HG03095 (cell line): ENCODE measurements at regions not wholly inside any gene's neighbourhood (a gene's known extent, or its start where the extent isn't known, plus 50 kb on each side); places are given as distances from the start of the nearest gene placed in this dataset.
"Not testable (repeated sequence)": the region's sequence is repeated elsewhere in the genome, so short reads cannot be mapped to it uniquely, and the experiment has no call there.

Experiments used
- ATAC-seq: cut with Tn5 transposase; IDR thresholded peaks from one replicate; pipeline ENCODE4 v1.9.1; 2021; ENCODE audit warnings: moderate library complexity; ENCODE audit not compliant: unreplicated experiment

DNA sequence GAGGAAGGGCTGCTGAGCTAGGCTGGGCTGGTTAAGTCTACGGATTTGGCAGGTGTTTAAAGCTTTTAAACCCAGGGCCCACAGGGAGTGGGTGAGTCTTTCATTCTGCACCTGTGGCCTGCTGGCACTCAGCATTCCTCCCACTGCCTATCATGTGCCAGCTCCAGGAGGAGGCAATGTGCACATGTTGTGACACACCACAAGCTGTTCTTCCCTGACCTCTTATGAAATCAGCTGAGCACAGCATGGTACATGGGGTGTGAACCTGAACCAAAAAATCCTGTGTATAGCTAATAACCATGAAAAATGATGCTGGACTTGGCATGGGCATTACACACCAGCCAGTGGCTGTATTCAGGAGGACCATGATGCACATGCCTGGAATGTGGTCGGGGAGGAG, 297.9 kb upstream of the MMADHC start:
- ATAC-seq = no peak

DNA sequence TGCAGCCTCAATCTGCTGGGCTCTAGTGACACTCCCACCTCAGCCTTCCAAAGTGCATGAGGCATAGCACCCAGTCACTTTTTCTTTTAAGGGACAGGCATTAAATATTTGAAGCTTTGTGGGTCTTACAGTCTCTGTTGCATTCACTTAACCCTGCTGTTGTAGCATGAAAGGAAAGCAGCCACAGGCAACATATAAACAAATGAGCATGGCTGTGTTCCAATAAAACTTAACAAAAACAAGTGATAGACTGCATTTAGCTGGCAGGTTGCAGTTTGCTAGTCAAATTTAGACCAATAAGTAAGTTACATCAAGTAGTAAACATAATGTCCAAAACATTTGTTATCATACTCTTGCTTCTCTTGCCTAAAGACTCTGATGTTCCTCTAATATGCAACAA, 297.3 kb upstream of the MMADHC start:
- ATAC-seq = no peak

DNA sequence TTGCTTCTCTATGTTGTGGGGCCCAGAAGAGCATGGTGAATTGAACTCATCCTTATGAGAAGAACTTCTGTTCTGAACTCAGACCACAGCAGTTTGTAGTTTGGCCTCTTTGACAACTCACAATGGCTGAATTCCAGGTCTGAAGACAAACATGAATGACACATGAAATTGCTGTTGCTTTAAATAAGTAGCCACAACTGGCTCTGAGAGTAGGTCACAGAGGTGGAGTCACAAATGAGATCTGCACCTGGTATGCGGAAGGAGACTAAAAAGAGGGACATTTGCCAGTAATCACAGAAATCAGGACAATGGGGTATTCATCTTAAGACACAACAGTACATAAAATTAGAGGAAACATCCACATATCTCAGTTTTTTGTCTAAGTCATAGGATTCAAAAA, 290.3 kb upstream of the MMADHC start:
- no peak for ATAC-seq

- no peak for ATAC-seq
Observed at GRCh38 chr2:149877074-149877473, 289.5 kb upstream of the MMADHC start.

- no peak for ATAC-seq
Observed at GRCh38 chr2:149873936-149874335, 286.4 kb upstream of the MMADHC start.

GRCh38 chr2:149872638-149873150, 285.1 kb upstream of the MMADHC start:
- ATAC-seq = no peak

DNA sequence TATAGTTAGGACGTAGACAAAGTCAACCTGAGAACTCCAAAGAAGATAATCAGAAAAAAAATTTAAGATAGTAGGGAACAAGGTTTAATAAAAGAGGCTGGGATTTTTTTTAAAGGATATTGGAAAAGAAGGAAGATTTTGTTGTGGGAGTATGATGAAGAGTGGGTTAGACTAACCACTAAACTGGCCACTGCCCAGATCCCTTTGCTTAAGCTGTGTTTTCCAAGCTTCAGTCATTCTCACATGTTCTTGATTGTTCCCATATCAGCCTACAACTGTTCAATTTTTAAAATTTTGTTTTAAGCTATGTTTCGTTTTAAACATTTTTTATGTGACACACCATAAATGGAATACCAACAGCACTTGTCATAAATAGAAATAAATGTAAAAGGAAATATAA, 284.5 kb upstream of the MMADHC start:
- no peak for ATAC-seq

DNA sequence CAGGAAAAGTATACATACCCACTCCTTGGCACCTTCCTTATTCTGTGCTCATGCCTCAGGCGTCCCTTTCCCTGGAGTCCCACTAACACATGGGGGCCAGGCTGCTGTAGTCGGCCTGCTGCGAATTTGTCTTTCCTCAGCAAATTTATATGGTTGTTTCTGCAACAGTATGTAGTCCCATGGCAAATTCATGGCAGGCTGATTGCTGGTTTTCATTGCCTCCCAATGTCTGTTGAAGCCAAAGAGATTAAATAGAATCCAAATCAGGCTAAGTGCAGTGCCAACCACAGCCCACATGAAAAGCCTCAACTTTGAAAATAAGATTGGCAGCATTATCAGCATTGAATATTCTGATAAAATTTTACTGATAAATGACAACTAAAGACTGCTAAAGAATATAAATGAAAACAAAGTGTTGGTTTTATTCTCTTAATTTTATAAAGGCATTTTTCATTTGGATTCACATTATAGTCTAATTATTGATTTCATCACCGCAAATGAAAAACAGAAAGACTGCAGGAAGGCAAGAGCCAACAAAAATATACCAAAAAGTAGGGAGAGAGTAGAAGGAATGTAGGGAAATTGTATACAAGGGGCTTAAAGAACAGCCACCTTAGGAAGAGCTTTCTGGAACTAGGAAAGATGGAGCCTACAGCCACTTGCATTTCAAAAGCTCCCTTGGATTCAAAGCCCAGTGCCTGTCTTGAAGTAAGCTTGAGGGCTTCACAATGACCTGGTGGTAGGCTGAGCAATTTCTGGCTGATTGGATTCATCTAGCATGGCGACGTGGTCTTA, 283.7 kb upstream of the MMADHC start:
- ATAC-seq = no peak

GRCh38 chr2:149863227-149863626, 275.7 kb upstream of the MMADHC start:
- no peak for ATAC-seq

DNA sequence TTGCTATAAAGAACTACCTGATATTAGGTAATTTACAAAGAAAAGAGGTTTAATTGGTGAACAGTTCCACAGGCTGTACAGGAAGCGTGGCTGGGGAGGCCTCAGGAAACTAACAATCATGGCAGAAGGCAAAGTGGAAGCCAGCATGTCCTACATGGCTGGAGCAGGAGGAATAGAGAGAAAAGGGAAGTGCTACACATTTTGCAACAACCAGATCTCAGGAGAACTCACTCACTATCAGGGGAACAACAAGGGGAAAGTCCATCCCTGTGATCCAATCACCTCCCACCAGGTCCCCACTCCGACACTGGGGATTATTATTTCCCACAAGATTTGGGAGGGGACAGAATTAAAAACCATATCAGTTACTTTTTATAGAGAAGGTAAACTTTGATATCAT, 273.5 kb upstream of the MMADHC start:
- no peak for ATAC-seq

GRCh38 chr2:149860276-149860921, 272.8 kb upstream of the MMADHC start:
- no peak for ATAC-seq

DNA sequence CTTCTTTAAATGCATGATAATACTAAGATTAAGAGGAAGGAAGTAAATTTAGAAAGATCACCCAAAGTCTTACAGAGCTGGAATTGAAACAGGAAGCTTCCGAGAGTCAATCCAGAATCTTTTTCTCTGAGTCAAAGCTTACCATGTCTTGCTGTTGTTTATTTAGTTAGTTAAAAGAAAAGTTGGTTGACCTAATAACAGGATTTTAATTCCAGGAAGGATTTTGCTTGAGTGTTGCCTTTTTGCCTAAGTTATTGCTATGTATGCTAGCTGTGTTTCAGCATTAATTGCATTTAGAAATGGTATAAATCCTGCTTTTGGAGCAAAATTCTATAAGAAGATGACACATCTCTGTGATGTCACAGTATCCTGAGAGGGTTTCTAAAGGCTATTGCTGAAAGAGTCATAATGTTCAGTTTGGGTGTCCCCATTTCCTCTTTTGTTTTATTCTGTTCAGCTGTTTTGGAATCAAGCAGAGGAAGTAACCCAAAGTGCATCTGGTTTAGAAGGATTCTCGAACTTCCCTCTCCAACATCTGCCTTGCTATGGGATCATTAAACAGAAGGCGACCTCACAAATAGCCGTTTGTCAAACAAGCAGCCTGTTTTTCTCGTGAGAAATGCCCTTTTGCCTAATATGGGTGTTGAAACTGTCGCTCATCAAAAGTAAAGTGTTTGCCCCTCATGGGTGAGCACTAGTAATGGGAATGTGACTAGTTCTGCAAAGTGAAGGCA, 271.5 kb upstream of the MMADHC start:
- no peak for ATAC-seq

DNA sequence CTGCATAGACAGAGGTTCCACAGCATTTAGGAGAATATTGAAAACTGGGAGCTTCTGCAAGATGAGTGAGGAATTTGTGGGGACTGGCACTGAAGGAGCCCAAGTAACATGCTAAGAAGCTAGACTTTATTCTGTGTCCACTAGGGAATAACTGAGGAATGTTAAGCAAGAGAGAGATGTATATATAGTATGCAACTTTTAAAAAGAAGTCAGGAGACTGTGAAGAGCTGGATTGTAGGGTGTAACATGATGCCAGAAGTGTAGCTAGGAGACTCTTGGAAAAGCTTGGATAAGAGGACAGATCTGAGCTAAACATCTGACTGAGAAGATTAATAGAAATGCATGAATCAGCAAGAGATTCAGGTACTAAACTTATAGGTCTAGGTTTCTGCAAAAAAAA, 270.6 kb upstream of the MMADHC start:
- ATAC-seq = no peak

GRCh38 chr2:149857344-149857743, 269.8 kb upstream of the MMADHC start:
- ATAC-seq = no peak

GRCh38 chr2:149855859-149856258, 268.3 kb upstream of the MMADHC start:
- not testable (repeated sequence) for ATAC-seq

GRCh38 chr2:149849591-149849990, 262.0 kb upstream of the MMADHC start:
- no peak for ATAC-seq

GRCh38 chr2:149849136-149849535, 261.6 kb upstream of the MMADHC start:
- ATAC-seq = no peak

GRCh38 chr2:149841396-149841795, 253.8 kb upstream of the MMADHC start:
- ATAC-seq = no peak

DNA sequence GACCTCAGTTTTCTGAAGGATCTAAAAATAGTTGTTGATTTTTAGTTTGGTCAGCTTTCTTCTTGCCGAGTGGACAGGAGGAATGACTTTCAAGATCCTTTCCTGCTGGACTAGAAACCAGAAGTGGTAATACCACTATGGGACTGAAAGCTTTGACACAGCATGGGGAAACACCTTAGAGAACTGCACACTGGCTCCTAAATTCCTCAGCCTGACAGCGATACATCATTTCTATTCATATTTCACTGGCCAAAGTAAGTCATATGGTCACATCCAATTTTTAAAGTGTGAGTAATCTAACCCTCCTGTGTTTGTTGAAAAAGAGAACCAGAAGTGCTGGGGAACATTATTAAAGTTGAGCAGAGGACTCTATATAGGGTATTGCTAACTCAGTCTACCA, 244.7 kb upstream of the MMADHC start:
- ATAC-seq = no peak

GRCh38 chr2:149828520-149829210, 241.1 kb upstream of the MMADHC start:
- ATAC-seq = no peak

DNA sequence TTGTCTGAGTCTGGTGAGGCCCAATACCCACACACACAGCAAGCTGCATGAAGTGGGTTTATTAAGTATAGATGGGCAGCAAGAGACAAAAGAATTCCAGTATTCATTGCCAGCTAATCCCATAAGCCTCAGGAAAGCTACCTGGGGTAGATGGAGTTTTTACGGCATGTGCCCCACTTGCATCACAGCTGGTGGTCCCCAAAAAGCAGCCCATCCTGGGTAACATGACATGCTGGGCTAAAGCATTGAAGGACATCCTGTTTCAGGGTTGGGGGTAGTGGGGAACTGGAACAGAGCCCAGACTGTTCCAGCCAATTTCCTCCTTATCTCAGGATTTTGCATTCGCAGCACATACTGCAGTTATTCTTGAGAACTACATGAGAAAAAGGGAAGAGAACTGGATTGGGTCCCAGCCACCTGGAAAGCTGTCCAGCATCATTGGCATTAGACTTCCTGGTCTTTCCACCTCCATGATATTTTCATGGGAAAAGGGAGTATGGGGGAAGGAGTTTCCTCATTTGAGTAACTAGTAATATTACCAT, 240.1 kb upstream of the MMADHC start:
- no peak for ATAC-seq
